ENCODE measurements at regions not wholly inside any gene's neighbourhood (a gene's known extent, or its start where the extent isn't known, plus 50 kb on each side); places are given as distances from the start of the nearest gene placed in this dataset.

DNA sequence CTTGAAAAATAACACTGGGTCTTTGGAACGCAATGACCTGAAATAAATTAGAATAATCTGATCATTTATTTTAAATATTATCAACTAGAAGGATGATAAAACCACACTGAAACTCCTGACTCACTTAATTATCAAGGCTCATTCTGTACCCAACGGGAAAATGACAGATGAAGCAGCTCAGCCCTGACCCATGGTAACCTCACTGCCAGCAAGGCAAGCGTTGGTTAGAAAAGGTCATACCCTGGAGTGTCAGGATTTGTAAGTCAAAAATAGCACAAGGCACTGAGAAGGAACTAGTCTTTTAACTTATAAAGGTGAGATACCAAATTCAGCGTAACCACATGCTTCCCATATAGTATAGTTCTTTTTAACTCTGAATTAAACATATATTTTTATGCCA lies 277.5 kb downstream of the ETAA1 start:
- ATAC-seq = no peak
- BruUV-seq (replicated peaks) = no TSS peak
- 20% methylated on average over 4 of the region's 4 CpGs for WGBS (ENCODE audit: low lambda C conversion rate)

More for the DNA sequence above, 277.5 kb downstream of the ETAA1 start:
- H3K27ac ChIP-seq (ENCODE audit: extremely low read length, insufficient read depth, low read length) = no peak overlapping the region
- H3K4me2 ChIP-seq (ENCODE audit: low read depth, low read length) = no peak overlapping the region
- H3K27me3 ChIP-seq (ENCODE audit: control insufficient read depth in 1 of 2, insufficient read depth in 2 of 2, low read length in 2 of 2) = no peaks in the 10 kb centered on the region
- FAIRE-seq (no peak), DNase-seq (ENCODE audit: low spot score) (no peak)
- no peaks in the 10 kb centered on the region for H3K9me3 ChIP-seq (ENCODE audit: low read length)
- intact Hi-C loops (cut with micrococcal nuclease; ENCODE audit: unreplicated experiment) = no loop called here
- H3K36me3 ChIP-seq (replicated peaks in 1 of 2; ENCODE audit: control insufficient read depth in 1 of 2, insufficient read depth in 2 of 2, low read length in 2 of 2) = no peaks in the 10 kb centered on the region
- H3K9ac ChIP-seq (ENCODE audit: insufficient read depth, low read depth, low read length) = no peak overlapping the region
- ChIA-PET POLR2A (no interaction called here), CTCF (ENCODE audit: low intra/inter-chr PET ratio, low total read pairs) (no interaction called here)
- no peak overlapping the region for H3K4me3 ChIP-seq (replicated peaks in 1 of 3; ENCODE audit: insufficient read depth in 1 of 3, low read depth in 2 of 3, low read length in 3 of 3)
- in situ Hi-C loops (cut with HindIII; ENCODE audit: extremely low pct_ligation_motif_present, low pct_unique_long_range_greater_than_20kb) = no loop called here
- no peak for TF ChIP-seq AGO1 (IDR thresholded peaks at IDR 0.05; ENCODE audit: low read depth, low read length, poor library complexity, severe bottlenecking)
- TF ChIP-seq TAF15 (IDR thresholded peaks at IDR 0.05; ENCODE audit: low read depth, low read length, poor library complexity, severe bottlenecking) = no peak
- TF ChIP-seq PHF20 (CRISPR knock-in tag; IDR thresholded peaks at IDR 0.05) = no peak
- no peak for TF ChIP-seq HOXA5 (CRISPR knock-in tag; IDR thresholded peaks at IDR 0.05)
- no peak for TF ChIP-seq ELF4 (CRISPR knock-in tag; IDR thresholded peaks at IDR 0.05; ENCODE audit: borderline replicate concordance)
- TF ChIP-seq, protein P1, sequence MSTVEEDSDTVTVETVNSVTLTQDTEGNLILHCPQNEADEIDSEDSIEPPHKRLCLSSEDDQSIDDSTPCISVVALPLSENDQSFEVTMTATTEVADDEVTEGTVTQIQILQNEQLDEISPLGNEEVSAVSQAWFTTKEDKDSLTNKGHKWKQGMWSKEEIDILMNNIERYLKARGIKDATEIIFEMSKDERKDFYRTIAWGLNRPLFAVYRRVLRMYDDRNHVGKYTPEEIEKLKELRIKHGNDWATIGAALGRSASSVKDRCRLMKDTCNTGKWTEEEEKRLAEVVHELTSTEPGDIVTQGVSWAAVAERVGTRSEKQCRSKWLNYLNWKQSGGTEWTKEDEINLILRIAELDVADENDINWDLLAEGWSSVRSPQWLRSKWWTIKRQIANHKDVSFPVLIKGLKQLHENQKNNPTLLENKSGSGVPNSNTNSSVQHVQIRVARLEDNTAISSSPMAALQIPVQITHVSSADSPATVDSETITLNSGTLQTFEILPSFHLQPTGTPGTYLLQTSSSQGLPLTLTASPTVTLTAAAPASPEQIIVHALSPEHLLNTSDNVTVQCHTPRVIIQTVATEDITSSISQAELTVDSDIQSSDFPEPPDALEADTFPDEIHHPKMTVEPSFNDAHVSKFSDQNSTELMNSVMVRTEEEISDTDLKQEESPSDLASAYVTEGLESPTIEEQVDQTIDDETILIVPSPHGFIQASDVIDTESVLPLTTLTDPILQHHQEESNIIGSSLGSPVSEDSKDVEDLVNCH (CRISPR knock-in tag; IDR thresholded peaks at IDR 0.05) = no peak
- TF ChIP-seq HDAC2 (CRISPR knock-in tag; IDR thresholded peaks at IDR 0.05) = no peak
- no peak for TF ChIP-seq ZNF225 (CRISPR knock-in tag; IDR thresholded peaks at IDR 0.05)
- TF ChIP-seq ISL2 (CRISPR knock-in tag; IDR thresholded peaks at IDR 0.05) = no peak
- no peak for TF ChIP-seq ZSCAN20 (CRISPR knock-in tag; IDR thresholded peaks at IDR 0.05; ENCODE audit: borderline replicate concordance)
- no peak for TF ChIP-seq SALL2 (CRISPR knock-in tag; IDR thresholded peaks at IDR 0.05)
- TF ChIP-seq, protein P2, sequence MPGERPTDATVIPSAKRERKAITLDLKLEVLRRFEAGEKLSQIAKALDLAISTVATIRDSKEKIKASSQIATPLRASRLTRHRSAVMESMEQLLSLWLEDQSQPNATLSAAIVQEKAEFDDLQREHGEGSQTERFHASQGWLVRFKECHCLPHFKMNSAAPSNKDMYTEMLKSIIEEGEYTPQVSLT (CRISPR knock-in tag; IDR thresholded peaks at IDR 0.05; ENCODE audit: borderline replicate concordance, low read depth) = no peak
- TF ChIP-seq ZNF460 (CRISPR knock-in tag; IDR thresholded peaks at IDR 0.05; ENCODE audit: borderline replicate concordance) = no peak
- no peaks in the 10 kb centered on the region for H3K79me2 ChIP-seq (ENCODE audit: insufficient read depth, low read length)
- H3K4me1 ChIP-seq (ENCODE audit: insufficient read depth, low read length) = peaks cover 16% of the 10 kb centered on the region
- no peak overlapping the region for H2AFZ ChIP-seq (ENCODE audit: low read length)
- no peaks in the 10 kb centered on the region for H4K20me1 ChIP-seq (ENCODE audit: insufficient read depth, low read length)
